ENCODE measurements at regions not wholly inside any gene's neighbourhood (a gene's known extent, or its start where the extent isn't known, plus 50 kb on each side); places are given as distances from the start of the nearest gene placed in this dataset.

DNA sequence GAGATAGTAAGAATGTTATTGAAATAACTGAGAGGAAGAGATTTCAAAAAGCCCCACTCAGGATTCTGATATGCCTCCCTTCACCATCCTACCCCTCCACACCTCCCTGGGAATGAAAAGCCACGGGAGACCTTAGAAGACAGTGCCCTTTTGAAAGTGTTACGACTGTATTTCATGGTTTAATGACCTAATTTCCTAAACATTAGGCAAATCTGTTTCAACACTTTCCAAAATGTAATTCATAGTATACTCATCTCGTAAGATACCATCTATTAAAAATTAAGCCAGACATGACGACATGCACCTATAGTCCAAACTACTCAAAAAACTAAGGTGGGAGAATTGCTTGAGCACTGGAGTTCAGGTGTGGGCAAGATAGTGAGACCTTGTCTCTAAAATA, 106.3 kb downstream of the HNRNPD start:
- no peak for DNase-seq
- no peak overlapping the region for H3K27ac ChIP-seq
- H3K27me3 ChIP-seq = no peaks in the 10 kb centered on the region
- TF ChIP-seq EP300 (IDR thresholded peaks at IDR 0.05) (no peak), POLR2AphosphoS5 (IDR thresholded peaks at IDR 0.05) (no peak)
- TF ChIP-seq, protein P1, sequence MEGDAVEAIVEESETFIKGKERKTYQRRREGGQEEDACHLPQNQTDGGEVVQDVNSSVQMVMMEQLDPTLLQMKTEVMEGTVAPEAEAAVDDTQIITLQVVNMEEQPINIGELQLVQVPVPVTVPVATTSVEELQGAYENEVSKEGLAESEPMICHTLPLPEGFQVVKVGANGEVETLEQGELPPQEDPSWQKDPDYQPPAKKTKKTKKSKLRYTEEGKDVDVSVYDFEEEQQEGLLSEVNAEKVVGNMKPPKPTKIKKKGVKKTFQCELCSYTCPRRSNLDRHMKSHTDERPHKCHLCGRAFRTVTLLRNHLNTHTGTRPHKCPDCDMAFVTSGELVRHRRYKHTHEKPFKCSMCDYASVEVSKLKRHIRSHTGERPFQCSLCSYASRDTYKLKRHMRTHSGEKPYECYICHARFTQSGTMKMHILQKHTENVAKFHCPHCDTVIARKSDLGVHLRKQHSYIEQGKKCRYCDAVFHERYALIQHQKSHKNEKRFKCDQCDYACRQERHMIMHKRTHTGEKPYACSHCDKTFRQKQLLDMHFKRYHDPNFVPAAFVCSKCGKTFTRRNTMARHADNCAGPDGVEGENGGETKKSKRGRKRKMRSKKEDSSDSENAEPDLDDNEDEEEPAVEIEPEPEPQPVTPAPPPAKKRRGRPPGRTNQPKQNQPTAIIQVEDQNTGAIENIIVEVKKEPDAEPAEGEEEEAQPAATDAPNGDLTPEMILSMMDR (IDR thresholded peaks at IDR 0.05) = no peak
- intact Hi-C loops (cut with DNase I; ENCODE audit: low total_unique reads) = loop anchor here (10.0 kb wide), 1 partner anchor 863 kb away; no protein-coding TSS in a partner anchor
- H3K36me3 ChIP-seq = no peaks in the 10 kb centered on the region
- no peak overlapping the region for H3K4me3 ChIP-seq
- WGBS, 5 donors = 70 to 91% (median 85%) methylated on average over 4 of the region's 4 CpGs
- H3K4me1 ChIP-seq = peaks cover 0 to 15% (median 0%) of the 10 kb centered on the region in 4 donors
- no peaks in the 10 kb centered on the region for H3K9me3 ChIP-seq

DNA sequence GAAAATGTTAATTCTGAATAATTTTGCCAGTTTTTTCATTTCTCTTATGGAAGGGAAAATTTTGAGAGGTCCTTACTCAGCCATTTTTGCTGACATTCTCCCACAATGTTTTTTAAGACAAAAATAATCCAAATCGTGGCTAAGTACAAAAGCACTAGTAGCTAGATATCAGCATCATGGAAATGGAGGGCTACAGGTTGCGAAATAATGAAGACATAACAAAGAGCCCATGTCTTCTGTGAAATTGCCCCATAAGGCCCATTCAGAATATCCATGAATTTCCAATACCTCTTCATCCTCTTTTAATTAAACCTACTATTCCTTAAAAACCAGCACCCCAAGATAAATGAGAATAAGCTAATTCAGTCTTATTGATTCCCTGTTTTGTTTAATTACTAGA, 107.4 kb downstream of the HNRNPD start:
- WGBS, 5 donors = 62 to 75% (median 73%) methylated on average over 2 of the region's 2 CpGs
- no peak for DNase-seq
- H3K4me1 ChIP-seq = peaks cover 0 to 5% (median 0%) of the 10 kb centered on the region in 4 donors
- H3K27ac ChIP-seq = no peak overlapping the region
- no peaks in the 10 kb centered on the region for H3K9me3 ChIP-seq
- H3K4me3 ChIP-seq = no peak overlapping the region
- intact Hi-C loops (cut with DNase I; ENCODE audit: low total_unique reads) = loop anchor here (10.0 kb wide), 1 partner anchor 862 kb away; no protein-coding TSS in a partner anchor
- no peaks in the 10 kb centered on the region for H3K27me3 ChIP-seq
- H3K36me3 ChIP-seq = no peaks in the 10 kb centered on the region
- TF ChIP-seq POLR2AphosphoS5 (IDR thresholded peaks at IDR 0.05) (no peak), EP300 (IDR thresholded peaks at IDR 0.05) (no peak), POLR2A (IDR thresholded peaks at IDR 0.05) (no peak)
- TF ChIP-seq, protein P1 (IDR thresholded peaks at IDR 0.05) = no peak

DNA sequence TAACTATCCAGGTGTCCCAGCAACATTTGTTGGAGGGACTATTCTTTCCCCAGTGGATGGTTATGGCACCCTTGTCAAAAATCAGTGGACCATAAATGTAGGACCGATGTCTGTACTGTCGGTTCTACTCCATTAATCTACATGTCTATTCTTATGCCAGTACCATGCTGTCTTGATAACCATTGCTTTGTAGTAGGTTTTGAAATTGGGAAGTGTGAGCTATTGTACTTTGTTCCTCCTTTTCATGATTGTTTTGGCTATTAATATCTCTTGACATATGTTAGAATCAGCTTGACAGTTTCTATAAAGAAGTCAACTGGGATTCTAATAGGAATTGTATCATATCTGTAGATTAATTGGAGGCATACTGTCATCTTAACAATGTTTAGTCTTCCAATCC, 112.7 kb downstream of the HNRNPD start:
- intact Hi-C loops (cut with DNase I; ENCODE audit: low total_unique reads) = loop anchor here (10.0 kb wide), 1 partner anchor 856 kb away; no protein-coding TSS in a partner anchor
- no peaks in the 10 kb centered on the region for H3K36me3 ChIP-seq
- no peaks in the 10 kb centered on the region for H3K4me1 ChIP-seq
- no peaks in the 10 kb centered on the region for H3K9me3 ChIP-seq
- no peaks in the 10 kb centered on the region for H3K27me3 ChIP-seq
- 73 to 88% (median 85%) methylated on average over 2 of the region's 2 CpGs for whole genome bisulfite sequencing, 5 donors
- TF ChIP-seq EP300 (IDR thresholded peaks at IDR 0.05) (no peak), POLR2AphosphoS5 (IDR thresholded peaks at IDR 0.05) (no peak), POLR2A (IDR thresholded peaks at IDR 0.05) (no peak)
- TF ChIP-seq, protein P1 (IDR thresholded peaks at IDR 0.05) = no peak
- no peak for DNase-seq
- H3K27ac ChIP-seq = no peak overlapping the region
- no peak overlapping the region for H3K4me3 ChIP-seq

DNA sequence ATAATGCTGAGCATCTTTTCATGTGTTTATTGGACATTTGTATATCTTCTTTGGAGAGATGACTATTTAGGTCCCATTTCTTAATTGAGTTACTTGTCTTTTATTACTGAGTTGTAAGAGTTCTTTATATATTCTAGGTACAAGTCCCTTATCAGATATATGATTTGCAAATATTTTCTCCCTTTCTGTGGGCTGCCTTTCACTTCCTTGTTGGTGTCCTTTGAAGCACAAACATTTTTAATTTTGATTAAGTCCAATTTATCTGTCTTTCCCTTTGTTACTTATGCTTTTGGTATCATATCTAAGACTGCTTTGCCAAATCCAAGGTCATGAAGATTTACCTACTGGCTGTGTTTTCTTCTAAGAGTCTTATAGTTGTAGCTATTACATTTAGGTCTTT, 113.2 kb downstream of the HNRNPD start:
- TF ChIP-seq POLR2AphosphoS5 (IDR thresholded peaks at IDR 0.05) (no peak), EP300 (IDR thresholded peaks at IDR 0.05) (no peak), POLR2A (IDR thresholded peaks at IDR 0.05) (no peak)
- TF ChIP-seq, protein P1 (IDR thresholded peaks at IDR 0.05) = no peak
- intact Hi-C loops (cut with DNase I; ENCODE audit: low total_unique reads) = loop anchor here (10.0 kb wide), 1 partner anchor 856 kb away; no protein-coding TSS in a partner anchor

More for the DNA sequence above, 113.2 kb downstream of the HNRNPD start:
- no peaks in the 10 kb centered on the region for H3K36me3 ChIP-seq
- no peaks in the 10 kb centered on the region for H3K27me3 ChIP-seq
- H3K4me1 ChIP-seq = no peaks in the 10 kb centered on the region
- no peaks in the 10 kb centered on the region for H3K9me3 ChIP-seq
- H3K27ac ChIP-seq = no peak overlapping the region
- no peak overlapping the region for H3K4me3 ChIP-seq
- no peak for DNase-seq
